Stimulated activated CD8-positive, alpha-beta memory T cell treated with anti-CD3 and anti-CD28 coated beads, Interleukin-4, amount 100 ng/mL, for 24 hours (primary cell): ENCODE measurements at regions not wholly inside any gene's neighbourhood (a gene's known extent, or its start where the extent isn't known, plus 50 kb on each side); places are given as distances from the start of the nearest gene placed in this dataset.

ENCODE experiments used
- DNase-seq: peaks from one replicate; pipeline ENCODE4 v3.0.0-alpha.2; 2020; ENCODE audit warnings: low read depth

- no peak for DNase-seq
These were observed 168.8 kb upstream of the ZNF507 start for GRCh38 chr19:32176591-32176990.

GRCh38 chr19:32177686-32178085 is 167.7 kb upstream of the ZNF507 start:
- DNase-seq: no peak

GRCh38 chr19:32178401-32178800 is 167.0 kb upstream of the ZNF507 start:
- DNase-seq: no peak

GRCh38 chr19:32178956-32179355 is 166.5 kb upstream of the ZNF507 start:
- DNase-seq: no peak

GRCh38 chr19:32181216-32181920 is 164.0 kb upstream of the ZNF507 start:
- no peak for DNase-seq

- no peak for DNase-seq
These were observed 158.7 kb upstream of the ZNF507 start for GRCh38 chr19:32186542-32187330.

- no peak for DNase-seq
These were observed 156.5 kb upstream of the ZNF507 start for GRCh38 chr19:32188921-32189320.

- DNase-seq: no peak
These were observed 155.3 kb upstream of the ZNF507 start for GRCh38 chr19:32189956-32190706.

- DNase-seq: no peak
These were observed 153.5 kb upstream of the ZNF507 start for GRCh38 chr19:32191921-32192320.

GRCh38 chr19:32195706-32196610 is 149.5 kb upstream of the ZNF507 start:
- no peak for DNase-seq

GRCh38 chr19:32196690-32197420 is 148.6 kb upstream of the ZNF507 start:
- DNase-seq: no peak

GRCh38 chr19:32197896-32198882 is 147.2 kb upstream of the ZNF507 start:
- DNase-seq: no peak

GRCh38 chr19:32199501-32200040 is 145.8 kb upstream of the ZNF507 start:
- no peak for DNase-seq

GRCh38 chr19:32200312-32201038 is 144.9 kb upstream of the ZNF507 start:
- DNase-seq: no peak

GRCh38 chr19:32201211-32201610 is 144.2 kb upstream of the ZNF507 start:
- DNase-seq: no peak

- DNase-seq: no peak
These were observed 143.8 kb upstream of the ZNF507 start for GRCh38 chr19:32201636-32202051.

GRCh38 chr19:32202244-32202643 is 143.2 kb upstream of the ZNF507 start:
- DNase-seq: no peak

- DNase-seq: no peak
These were observed 142.2 kb upstream of the ZNF507 start for GRCh38 chr19:32203161-32203560.

GRCh38 chr19:32206065-32206464 is 139.3 kb upstream of the ZNF507 start:
- no peak for DNase-seq
